AG10803 (cell line): ENCODE measurements at regions not wholly inside any gene's neighbourhood (a gene's known extent, or its start where the extent isn't known, plus 50 kb on each side); places are given as distances from the start of the nearest gene placed in this dataset.
"Not testable (repeated sequence)": the region's sequence is repeated elsewhere in the genome, so short reads cannot be mapped to it uniquely, and the experiment has no call there.

Source experiments
- DNase-seq: peaks from one replicate; pipeline ENCODE4 v3.0.0; 2010; ENCODE audit warnings: low read depth
- H3K4me3 ChIP-seq: 2 replicates; pipeline ENCODE4 v1.5.1; 2011; ENCODE audit warnings: mild to moderate bottlenecking, low read length, control low read depth
- TF ChIP-seq, protein P1 (sequence below): conservative IDR thresholded peaks from 2 replicates; pipeline ENCODE4 v1.5.1; 2011; ENCODE audit warnings: mild to moderate bottlenecking, low read length, control low read depth, inconsistent platforms

DNA sequence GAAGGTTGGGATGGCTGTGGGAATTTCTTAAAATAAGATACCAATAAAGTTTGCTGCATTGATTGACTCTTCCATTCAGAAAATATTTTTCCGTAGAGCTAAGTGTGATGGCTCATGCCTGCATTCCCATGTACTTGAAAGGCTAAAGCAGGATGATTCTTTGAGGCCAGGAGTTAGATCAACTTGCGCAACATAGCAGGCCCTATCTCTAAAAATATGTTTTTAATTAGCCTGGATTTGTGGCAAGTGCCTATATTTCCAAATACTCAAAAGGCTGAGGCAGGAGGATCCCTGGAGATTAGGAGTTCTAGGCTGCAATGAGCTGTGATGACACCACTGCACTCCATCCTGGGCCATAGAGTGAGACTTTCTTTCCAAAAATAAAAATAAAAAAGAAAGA lies 431.2 kb upstream of the PTCHD4 start:
- TF ChIP-seq, protein P1, sequence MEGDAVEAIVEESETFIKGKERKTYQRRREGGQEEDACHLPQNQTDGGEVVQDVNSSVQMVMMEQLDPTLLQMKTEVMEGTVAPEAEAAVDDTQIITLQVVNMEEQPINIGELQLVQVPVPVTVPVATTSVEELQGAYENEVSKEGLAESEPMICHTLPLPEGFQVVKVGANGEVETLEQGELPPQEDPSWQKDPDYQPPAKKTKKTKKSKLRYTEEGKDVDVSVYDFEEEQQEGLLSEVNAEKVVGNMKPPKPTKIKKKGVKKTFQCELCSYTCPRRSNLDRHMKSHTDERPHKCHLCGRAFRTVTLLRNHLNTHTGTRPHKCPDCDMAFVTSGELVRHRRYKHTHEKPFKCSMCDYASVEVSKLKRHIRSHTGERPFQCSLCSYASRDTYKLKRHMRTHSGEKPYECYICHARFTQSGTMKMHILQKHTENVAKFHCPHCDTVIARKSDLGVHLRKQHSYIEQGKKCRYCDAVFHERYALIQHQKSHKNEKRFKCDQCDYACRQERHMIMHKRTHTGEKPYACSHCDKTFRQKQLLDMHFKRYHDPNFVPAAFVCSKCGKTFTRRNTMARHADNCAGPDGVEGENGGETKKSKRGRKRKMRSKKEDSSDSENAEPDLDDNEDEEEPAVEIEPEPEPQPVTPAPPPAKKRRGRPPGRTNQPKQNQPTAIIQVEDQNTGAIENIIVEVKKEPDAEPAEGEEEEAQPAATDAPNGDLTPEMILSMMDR, result no peak
- no peak overlapping the region for H3K4me3 ChIP-seq
- no peak for DNase-seq

DNA sequence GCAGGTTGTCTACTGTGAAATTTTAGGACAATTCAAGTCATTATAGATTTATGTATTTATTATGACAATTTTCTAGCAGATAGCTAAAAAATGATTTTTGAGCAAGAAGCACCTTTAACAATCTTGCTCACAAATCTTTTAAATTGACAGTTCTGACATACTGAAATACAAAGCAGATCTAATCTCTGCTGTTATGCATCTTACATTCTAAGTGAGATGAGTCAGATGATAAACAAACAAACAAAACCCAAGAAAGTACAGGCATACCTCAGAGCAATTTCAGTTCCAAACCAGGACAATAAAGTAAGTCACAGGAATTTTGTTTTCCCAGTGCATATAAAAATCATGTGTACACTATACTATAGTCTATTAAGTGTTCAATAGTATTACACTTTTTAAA lies 430.7 kb upstream of the PTCHD4 start:
- DNase-seq, result no peak
- H3K4me3 ChIP-seq, result no peak overlapping the region
- TF ChIP-seq, protein P1, result no peak

DNA sequence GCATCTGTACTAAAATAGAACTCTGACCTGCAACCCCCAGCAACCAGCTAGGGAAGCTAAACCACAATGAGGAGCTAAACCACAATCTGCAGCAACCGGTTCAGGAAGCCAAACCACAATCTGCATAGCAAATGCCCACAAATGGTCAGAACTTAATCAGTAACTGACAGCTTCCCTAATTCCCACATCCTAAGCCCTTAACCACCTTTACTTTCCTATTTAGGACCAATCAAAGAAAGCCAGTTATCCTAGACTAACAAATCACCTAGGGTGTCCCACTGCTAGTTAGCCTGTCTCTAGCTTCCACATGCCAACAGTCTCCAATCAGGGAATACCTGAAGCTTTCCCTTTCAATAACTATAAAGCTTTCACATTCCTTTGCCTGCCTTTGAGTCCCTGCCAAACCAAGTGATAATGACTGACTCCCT lies 424.6 kb upstream of the PTCHD4 start:
- TF ChIP-seq, protein P1, result no peak
- no peak overlapping the region for H3K4me3 ChIP-seq
- peak; percentile 1 for DNase-seq

DNA sequence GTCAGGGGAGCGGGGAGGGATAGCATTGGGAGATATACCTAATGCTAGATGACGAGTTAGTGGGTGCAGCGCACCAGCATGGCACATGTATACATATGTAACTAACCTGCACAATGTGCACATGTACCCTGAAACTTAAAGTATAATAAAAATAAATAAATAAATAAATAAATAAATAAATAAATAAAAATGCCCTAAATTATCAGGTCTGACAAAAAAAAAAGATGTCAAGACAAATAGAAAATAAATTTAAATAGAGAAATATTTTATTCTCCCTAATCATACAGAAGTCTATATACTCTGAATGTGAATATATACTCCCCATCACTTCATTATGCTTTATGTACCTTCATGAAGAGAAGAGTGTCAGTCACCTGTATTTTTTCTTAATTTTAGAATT lies 420.0 kb upstream of the PTCHD4 start:
- not testable (repeated sequence) for H3K4me3 ChIP-seq, DNase-seq

DNA sequence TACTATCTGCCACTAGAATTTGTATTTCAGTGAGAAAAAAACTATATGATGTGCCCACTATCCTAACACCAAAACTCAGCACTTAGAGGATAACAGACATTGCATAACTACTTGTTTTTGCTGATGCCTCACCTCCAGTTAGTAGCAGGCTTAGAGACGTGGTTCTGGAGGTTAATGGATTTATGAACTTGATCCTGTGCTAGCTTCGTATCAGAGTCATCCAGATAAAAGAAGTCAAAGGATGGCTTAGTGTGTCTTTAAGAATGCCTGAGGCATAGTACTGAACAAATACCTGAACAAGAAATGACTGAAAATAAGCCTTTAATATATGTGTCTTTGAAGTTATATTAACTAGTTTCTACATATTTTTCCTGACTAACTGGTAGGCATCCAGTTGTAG lies 414.9 kb upstream of the PTCHD4 start:
- H3K4me3 ChIP-seq, result no peak overlapping the region
- no peak for DNase-seq
- TF ChIP-seq, protein P1, result no peak

DNA sequence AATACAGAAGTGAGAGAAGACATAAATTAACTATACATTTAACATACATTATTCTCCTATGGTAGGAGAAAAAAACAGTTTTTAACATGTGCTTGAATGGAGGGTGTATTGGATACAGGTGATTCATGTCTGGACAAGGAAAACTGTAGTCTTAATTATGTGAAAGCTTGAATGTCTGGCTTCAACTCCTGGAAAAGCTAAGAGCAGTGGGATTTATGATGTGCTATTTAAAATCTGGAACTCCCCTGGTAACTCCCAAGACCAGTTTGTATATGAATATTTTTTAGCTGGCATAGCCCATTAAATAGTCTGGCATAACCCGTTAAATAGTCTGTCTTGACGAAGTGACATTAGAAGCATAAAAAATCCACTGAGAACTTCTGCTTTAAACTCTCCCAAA lies 410.0 kb upstream of the PTCHD4 start:
- H3K4me3 ChIP-seq, result no peak overlapping the region
- TF ChIP-seq, protein P1, result no peak
- no peak for DNase-seq

DNA sequence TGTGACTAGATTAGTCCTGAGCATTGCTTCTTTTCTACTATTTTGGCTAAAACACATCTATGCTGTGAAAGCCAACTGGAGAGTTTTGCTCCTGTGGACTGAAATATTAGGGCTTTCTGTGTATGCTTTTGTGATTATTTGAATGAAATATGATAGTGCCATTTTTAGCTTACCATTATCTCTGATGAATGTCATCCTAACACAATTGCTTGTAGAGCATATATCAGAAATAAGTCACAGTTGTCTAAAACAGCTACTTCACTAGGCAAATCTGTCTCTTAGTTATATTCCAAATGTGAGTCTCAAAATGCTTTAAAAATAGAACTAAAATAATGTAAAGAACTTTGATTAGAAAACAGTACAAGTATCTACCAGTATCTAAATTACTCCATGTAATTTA lies 401.4 kb upstream of the PTCHD4 start:
- DNase-seq, result no peak
- TF ChIP-seq, protein P1, result no peak
- H3K4me3 ChIP-seq, result no peak overlapping the region

DNA sequence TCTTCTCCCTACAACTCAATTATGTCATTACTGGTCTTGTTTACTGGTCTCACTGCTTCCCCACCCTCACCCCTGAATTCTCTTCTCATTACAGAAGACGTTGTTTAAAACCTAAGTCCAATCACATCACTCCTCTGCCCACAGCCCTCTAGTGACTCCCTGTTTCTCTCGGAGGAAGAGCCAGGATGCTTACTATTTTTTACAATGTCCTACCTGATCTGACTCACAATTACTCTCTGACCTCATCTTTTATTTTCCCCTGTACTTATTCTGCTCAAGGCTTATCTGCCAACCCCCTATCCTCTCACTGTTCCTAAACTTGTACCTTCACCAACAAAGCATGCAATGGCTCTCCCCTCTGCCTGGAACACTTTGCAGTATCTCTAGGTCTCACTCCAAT lies 400.4 kb upstream of the PTCHD4 start:
- TF ChIP-seq, protein P1, result no peak
- DNase-seq, result no peak
- H3K4me3 ChIP-seq, result no peak overlapping the region
